ENCODE measurements at regions not wholly inside any gene's neighbourhood (a gene's known extent, or its start where the extent isn't known, plus 50 kb on each side); places are given as distances from the start of the nearest gene placed in this dataset.

- Histone ChIP-seq H2AFZ (ENCODE audit: low read depth, low read length) (no peak overlapping the region; the same call in 1 of the 2 replicates), H3K27ac (ENCODE audit: low read length) (no peak overlapping the region), H3K9me3 (ENCODE audit: insufficient read depth, low read length, severe bottlenecking) (no peaks in the 10 kb centered on the region), H3K79me2 (ENCODE audit: insufficient read depth, low read length) (no peaks in the 10 kb centered on the region), H3K27me3 (ENCODE audit: insufficient read depth, low read length, poor library complexity) (no peaks in the 10 kb centered on the region), H4K20me1 (ENCODE audit: insufficient read depth, low read length) (no peaks in the 10 kb centered on the region), H3K4me2 (ENCODE audit: insufficient read depth, low read length) (no peak overlapping the region), H3K4me1 (ENCODE audit: insufficient read depth, low read length) (no peaks in the 10 kb centered on the region), H3K9ac (ENCODE audit: low read depth, low read length) (no peak overlapping the region), H3K4me3 (ENCODE audit: low read depth in 1 of 2, low read length in 2 of 2) (no peak overlapping the region), H3K36me3 (ENCODE audit: insufficient read depth, low read length) (no peaks in the 10 kb centered on the region)
- no peak for TF ChIP-seq EZH2 (IDR thresholded peaks at IDR 0.05; ENCODE audit: borderline replicate concordance, low read depth, low read length, severe bottlenecking)
- no peak for ATAC-seq (ENCODE audit: insufficient read depth, low read depth)
- no peak for DNase-seq
Observed at GRCh38 chr10:2130705-2131305, 393.5 kb upstream of the ADARB2 start.

GRCh38 chr10:2128991-2129390, 391.7 kb upstream of the ADARB2 start:
- H3K9me3 ChIP-seq (ENCODE audit: insufficient read depth, low read length, severe bottlenecking), result no peaks in the 10 kb centered on the region
- H3K4me1 ChIP-seq (ENCODE audit: insufficient read depth, low read length), result no peaks in the 10 kb centered on the region
- no peak overlapping the region for H3K27ac ChIP-seq (ENCODE audit: low read length)
- no peak overlapping the region for H3K4me2 ChIP-seq (ENCODE audit: insufficient read depth, low read length)
- no peak overlapping the region for H2AFZ ChIP-seq (ENCODE audit: low read depth, low read length)
- DNase-seq (no peak), ATAC-seq (ENCODE audit: insufficient read depth, low read depth) (no peak)
- H3K79me2 ChIP-seq (ENCODE audit: insufficient read depth, low read length), result no peaks in the 10 kb centered on the region
- H3K9ac ChIP-seq (ENCODE audit: low read depth, low read length), result no peak overlapping the region
- H3K36me3 ChIP-seq (ENCODE audit: insufficient read depth, low read length), result no peaks in the 10 kb centered on the region
- TF ChIP-seq, protein P1, sequence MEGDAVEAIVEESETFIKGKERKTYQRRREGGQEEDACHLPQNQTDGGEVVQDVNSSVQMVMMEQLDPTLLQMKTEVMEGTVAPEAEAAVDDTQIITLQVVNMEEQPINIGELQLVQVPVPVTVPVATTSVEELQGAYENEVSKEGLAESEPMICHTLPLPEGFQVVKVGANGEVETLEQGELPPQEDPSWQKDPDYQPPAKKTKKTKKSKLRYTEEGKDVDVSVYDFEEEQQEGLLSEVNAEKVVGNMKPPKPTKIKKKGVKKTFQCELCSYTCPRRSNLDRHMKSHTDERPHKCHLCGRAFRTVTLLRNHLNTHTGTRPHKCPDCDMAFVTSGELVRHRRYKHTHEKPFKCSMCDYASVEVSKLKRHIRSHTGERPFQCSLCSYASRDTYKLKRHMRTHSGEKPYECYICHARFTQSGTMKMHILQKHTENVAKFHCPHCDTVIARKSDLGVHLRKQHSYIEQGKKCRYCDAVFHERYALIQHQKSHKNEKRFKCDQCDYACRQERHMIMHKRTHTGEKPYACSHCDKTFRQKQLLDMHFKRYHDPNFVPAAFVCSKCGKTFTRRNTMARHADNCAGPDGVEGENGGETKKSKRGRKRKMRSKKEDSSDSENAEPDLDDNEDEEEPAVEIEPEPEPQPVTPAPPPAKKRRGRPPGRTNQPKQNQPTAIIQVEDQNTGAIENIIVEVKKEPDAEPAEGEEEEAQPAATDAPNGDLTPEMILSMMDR (IDR thresholded peaks at IDR 0.05; ENCODE audit: borderline replicate concordance, extremely low read depth, low read length, poor library complexity, severe bottlenecking), result no peak
- TF ChIP-seq EZH2 (IDR thresholded peaks at IDR 0.05; ENCODE audit: borderline replicate concordance, low read depth, low read length, severe bottlenecking), result no peak
- no peak overlapping the region for H3K4me3 ChIP-seq (ENCODE audit: low read depth in 1 of 2, low read length in 2 of 2)
- H3K27me3 ChIP-seq (ENCODE audit: insufficient read depth, low read length, poor library complexity), result no peaks in the 10 kb centered on the region
- no peaks in the 10 kb centered on the region for H4K20me1 ChIP-seq (ENCODE audit: insufficient read depth, low read length)

GRCh38 chr10:2124135-2124534, 386.8 kb upstream of the ADARB2 start:
- Histone ChIP-seq H3K27me3 (ENCODE audit: insufficient read depth, low read length, poor library complexity) (no peaks in the 10 kb centered on the region), H3K9ac (ENCODE audit: low read depth, low read length) (no peak overlapping the region), H3K27ac (ENCODE audit: low read length) (no peak overlapping the region), H3K9me3 (ENCODE audit: insufficient read depth, low read length, severe bottlenecking) (no peaks in the 10 kb centered on the region), H4K20me1 (ENCODE audit: insufficient read depth, low read length) (no peaks in the 10 kb centered on the region), H3K36me3 (ENCODE audit: insufficient read depth, low read length) (no peaks in the 10 kb centered on the region), H3K79me2 (ENCODE audit: insufficient read depth, low read length) (no peaks in the 10 kb centered on the region), H3K4me3 (ENCODE audit: low read depth in 1 of 2, low read length in 2 of 2) (no peak overlapping the region), H3K4me2 (ENCODE audit: insufficient read depth, low read length) (no peak overlapping the region), H3K4me1 (ENCODE audit: insufficient read depth, low read length) (no peaks in the 10 kb centered on the region), H2AFZ (ENCODE audit: low read depth, low read length) (no peak overlapping the region)
- ATAC-seq (ENCODE audit: insufficient read depth, low read depth) (no peak), DNase-seq (no peak)
- no peak for TF ChIP-seq EZH2 (IDR thresholded peaks at IDR 0.05; ENCODE audit: borderline replicate concordance, low read depth, low read length, severe bottlenecking)
- TF ChIP-seq, protein P1 (IDR thresholded peaks at IDR 0.05; ENCODE audit: borderline replicate concordance, extremely low read depth, low read length, poor library complexity, severe bottlenecking), result no peak

- Histone ChIP-seq H3K9ac (ENCODE audit: low read depth, low read length) (no peak overlapping the region), H3K4me2 (ENCODE audit: insufficient read depth, low read length) (no peak overlapping the region), H3K27ac (ENCODE audit: low read length) (no peak overlapping the region), H2AFZ (ENCODE audit: low read depth, low read length) (no peak overlapping the region), H3K79me2 (ENCODE audit: insufficient read depth, low read length) (no peaks in the 10 kb centered on the region), H4K20me1 (ENCODE audit: insufficient read depth, low read length) (no peaks in the 10 kb centered on the region), H3K4me3 (ENCODE audit: low read depth in 1 of 2, low read length in 2 of 2) (no peak overlapping the region), H3K36me3 (ENCODE audit: insufficient read depth, low read length) (no peaks in the 10 kb centered on the region), H3K27me3 (ENCODE audit: insufficient read depth, low read length, poor library complexity) (no peaks in the 10 kb centered on the region), H3K4me1 (ENCODE audit: insufficient read depth, low read length) (no peaks in the 10 kb centered on the region), H3K9me3 (ENCODE audit: insufficient read depth, low read length, severe bottlenecking) (no peaks in the 10 kb centered on the region)
- DNase-seq (no peak), ATAC-seq (ENCODE audit: insufficient read depth, low read depth) (no peak)
- TF ChIP-seq, protein P1 (IDR thresholded peaks at IDR 0.05; ENCODE audit: borderline replicate concordance, extremely low read depth, low read length, poor library complexity, severe bottlenecking), result no peak
- TF ChIP-seq EZH2 (IDR thresholded peaks at IDR 0.05; ENCODE audit: borderline replicate concordance, low read depth, low read length, severe bottlenecking), result no peak
Observed at GRCh38 chr10:2122431-2123124, 385.3 kb upstream of the ADARB2 start.

Measured in DND-41 (cell line).